ENCODE measurements at regions not wholly inside any gene's neighbourhood (a gene's known extent, or its start where the extent isn't known, plus 50 kb on each side); places are given as distances from the start of the nearest gene placed in this dataset.

DNA sequence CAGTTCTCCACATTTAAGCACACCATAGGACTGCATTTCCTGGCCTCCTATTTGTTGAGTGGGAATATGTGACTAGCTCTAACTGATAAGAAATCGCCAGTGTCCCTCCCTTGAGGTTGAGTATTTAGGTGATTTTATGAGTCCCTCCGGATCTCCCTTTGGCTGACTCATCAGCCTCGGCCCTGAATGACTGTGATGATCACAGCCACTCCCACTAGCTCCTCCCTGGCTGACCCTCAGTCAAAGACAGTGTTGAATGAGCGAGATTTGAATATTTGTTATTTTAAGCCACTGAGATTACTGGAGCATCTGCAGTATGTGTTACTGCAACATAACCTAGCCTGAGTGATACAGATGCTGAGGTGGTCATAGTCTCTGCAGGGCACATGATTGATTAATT is 515.3 kb downstream of the EPHB1 start:
- no peak for DNase-seq

DNA sequence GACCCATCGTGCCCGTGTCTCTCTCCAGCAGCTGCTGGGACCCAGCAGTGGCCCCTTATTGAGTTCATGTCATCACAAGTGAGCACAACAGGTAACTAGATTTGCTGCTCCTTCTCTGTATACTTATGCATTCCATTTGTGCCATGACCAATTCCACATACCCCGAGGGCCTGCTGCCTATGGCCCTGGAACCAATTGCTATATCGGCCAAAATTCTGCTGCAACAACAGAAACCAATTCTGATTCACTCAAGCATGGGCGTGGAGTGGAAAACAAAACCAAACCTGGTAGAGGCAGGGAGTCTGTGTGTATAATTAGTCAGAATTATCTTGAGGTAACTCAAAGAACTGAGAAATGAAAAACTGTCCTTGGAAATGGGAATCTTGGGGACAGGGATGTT is 516.6 kb downstream of the EPHB1 start:
- DNase-seq, result peak; percentile 92

DNA sequence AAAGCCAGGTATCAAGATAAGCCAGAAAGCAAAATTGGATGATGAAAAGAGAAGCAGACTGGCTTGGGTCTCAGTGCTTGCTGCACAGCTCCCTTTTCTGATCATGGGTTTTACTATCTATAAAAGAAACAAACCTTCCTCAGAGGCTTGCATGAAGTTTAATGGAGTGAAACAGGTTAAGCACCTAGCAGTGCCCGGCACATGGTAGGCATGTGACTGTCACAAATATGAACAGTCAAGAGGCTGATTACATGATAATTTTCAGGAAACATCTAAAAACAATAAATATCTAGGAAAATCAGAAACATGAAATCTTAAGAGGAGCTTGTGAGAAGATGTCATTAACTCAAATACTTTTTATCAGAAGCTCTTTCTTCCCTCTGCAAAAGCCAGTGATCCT is 519.2 kb downstream of the EPHB1 start:
- peak; percentile 75 for DNase-seq

DNA sequence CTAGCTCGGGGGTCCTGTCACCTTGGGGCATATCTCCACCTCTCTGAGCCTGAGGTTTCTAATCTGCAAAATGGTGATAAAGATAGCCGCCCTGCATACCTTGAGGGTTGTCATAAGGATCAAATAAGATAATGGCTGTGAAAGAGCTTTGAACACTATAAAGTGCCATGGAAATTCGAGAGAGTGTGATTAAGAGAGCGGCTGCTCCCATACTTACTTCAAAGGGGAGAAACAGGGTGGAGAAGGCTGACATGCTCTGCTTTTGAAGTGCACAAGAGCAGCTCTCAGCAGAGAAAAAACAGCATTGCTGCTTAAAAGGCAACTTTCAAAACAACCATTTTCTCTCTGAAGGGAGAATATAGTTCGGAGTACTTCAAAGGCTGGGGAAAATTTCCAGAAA is 529.2 kb downstream of the EPHB1 start:
- peak; percentile 21 for DNase-seq

DNA sequence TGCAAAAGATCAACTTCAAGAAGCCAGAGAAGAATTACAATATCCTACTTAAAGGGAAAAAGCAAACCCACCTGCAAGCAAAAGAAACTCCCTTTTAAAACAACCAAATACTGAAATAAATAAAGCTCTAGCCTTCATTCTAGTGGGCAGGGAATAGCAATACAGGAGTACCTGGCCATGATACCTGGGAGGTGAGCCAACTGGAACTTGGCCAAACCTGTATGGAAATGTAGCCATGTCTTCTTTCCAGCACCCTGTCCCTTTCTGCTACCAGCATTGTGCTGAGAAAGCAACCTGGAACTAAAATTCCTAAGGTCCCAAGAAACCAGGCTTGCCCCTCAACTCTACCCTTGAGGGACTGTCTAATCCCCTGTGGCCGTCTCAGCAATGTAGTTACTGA is 530.0 kb downstream of the EPHB1 start:
- peak; percentile 92 for DNase-seq

DNA sequence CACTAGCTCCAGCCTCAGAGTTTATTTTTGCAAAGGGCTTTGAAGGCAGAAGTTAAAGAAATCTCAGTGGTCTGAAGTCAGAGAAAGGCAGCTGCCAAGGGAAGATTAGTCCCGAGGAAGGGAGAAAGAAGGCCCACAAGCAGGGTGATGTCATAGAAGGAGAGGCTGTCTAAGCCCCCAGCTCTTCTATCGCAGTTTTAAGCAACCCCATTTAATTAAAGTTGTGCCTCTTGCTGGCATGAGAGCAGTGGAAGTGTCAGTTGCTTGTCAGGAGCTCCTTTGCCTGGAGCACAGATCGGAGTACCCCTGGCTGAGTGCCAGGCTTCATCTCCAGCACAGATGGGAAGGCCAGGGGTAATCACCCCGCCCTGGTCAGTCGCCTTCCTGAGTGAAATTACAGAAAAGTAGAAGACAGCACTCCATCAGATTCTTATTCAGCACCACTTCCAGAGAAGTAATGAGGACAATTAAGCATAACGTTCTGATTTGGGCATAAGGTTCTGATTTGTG is 530.7 kb downstream of the EPHB1 start:
- DNase-seq, result peak; percentile 57

DNA sequence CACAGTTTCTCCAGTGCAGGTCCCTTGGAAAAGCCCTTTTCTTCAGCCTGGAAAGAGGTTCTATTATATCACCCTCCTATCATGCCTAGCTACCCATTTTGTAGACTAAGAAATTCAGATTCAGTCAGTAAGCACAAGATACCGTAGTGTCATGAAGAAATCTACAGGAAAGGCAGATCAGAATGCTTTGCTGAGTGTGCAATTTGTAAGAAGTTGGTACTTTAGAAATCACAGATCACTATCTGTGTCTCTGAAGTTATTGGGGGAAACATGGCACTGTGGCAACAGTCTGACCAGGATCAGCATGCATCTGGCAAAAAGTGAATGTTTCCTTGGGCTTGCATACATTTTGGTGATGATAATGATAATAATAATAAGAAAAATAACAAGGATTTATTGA is 531.8 kb downstream of the EPHB1 start:
- DNase-seq, result no peak

DNA sequence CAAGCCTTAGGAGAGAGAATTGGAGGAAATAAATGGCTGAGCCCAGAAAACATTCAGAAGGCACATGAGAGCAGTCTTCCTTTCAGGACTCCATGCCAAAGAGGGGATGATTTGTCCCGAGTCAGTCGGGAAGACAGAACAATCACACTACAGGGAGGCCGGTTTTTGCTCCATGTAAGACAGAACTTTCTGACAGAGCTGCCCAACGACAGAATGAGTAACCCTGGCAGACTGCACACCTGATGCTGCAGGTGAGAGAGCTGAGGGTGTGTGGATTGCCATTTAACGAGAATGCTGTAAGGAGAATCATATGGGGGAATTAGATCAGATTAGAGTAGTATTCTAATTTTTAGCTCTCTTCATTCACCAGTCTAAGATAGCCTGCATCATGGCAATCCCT is 533.0 kb downstream of the EPHB1 start:
- DNase-seq, result no peak

DNA sequence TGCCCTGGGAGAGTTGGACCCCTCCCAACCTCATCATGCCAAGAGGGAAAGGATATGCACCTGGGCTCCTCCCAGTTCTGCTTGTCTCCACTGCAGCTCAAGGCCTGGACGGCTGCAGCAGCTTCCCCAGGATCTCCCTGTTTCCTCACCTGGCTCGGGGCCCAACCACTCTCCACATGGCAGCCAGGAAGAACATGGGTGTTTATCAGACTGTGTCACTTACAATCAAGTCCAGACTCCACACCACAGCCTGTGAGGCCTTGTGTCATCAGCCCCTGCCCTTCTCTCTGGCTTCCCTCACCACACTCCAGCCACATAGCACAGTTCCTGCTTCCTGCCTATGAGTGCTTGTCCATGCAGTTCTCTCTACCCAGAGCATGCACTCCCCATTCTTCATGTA is 534.4 kb downstream of the EPHB1 start:
- peak; percentile 74 for DNase-seq

DNA sequence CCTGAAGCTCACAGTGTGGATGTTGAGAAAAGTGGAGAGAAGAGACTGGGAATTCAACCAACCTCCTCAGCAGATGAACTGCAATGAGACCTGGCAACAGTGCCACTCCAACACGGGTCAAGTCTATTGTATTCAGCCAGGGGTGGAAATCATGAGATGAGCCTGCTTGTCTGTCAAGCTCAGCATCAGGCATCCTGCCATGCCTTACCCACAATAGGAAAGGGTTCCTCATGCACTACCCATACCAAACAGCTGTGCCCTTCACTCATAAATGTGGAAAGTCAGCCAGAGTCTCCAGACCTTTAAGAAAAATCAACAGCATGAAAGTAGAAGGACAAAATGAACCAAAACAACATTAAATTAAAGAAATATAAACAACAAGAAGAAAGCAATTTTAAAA is 542.1 kb downstream of the EPHB1 start:
- DNase-seq, result no peak

DNA sequence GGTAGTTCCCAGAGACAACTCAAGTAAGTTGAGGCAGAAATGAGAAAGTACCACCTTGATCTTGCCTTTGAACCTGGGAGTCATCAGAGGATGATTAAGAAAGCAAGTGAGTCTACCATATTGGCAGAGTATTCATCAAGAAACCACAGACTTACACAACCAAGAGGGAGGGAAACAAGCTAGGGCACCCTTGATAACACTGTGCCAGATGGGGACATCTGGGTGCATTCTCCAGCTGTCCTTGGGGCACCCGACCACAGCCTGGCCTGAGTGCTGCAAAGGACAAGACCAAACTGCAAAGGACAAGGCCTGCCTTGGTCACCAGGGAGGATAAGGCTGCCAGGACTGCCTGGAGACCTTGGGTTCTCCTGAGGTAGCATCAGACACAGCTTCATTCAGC is 553.6 kb downstream of the EPHB1 start:
- no peak for DNase-seq

DNA sequence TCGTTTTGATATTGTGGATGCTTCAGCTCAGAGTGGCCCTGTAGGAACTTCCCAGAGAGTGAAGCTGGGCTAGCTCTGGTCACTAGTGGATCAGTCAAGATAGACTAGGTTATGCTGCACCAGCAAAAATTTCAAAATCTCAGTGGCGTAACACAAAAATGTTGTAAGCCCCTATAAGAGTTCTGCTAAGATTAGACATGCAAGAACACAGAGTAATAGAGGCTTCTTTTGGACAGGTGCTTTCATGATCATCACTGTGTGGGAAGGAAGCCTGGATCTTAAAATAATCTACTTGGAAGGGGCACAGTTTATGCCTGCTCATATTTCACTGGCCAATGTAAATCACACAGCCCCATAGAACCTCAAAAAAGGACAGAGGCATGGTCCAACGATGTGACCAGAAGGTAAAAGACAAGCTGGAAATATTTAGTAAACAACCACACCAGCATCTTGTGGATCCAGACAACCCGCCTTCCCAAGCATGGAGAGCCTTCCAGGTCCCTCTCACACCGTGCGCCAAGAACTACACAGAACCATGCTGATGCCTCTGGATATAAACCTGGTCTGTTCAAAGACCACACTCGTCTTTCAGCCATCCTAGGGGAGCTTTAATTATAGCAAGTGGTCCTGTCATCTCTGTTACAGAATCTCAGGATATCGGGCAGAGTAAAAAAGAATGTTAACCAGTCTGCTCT is 554.3 kb downstream of the EPHB1 start:
- no peak for DNase-seq

DNA sequence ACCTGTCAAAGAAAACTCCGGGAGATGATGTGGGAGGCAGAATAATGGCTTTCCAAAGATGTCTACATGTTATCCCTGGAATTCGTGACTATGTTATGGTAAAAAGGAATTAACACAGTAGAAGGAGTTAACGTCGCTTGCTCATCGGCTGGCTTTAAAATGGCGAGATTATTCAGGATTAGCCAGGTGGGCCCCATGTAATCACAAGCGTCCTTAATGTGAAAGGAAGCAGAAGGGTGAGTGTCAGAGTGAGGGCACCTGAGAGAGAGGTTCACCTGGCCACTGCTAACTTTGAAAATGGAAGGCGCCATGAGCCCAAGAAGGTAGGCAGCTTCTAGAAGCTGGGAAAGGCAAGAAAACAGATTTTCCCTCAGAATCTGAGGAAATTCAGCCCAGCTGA is 557.2 kb downstream of the EPHB1 start:
- DNase-seq, result no peak

DNA sequence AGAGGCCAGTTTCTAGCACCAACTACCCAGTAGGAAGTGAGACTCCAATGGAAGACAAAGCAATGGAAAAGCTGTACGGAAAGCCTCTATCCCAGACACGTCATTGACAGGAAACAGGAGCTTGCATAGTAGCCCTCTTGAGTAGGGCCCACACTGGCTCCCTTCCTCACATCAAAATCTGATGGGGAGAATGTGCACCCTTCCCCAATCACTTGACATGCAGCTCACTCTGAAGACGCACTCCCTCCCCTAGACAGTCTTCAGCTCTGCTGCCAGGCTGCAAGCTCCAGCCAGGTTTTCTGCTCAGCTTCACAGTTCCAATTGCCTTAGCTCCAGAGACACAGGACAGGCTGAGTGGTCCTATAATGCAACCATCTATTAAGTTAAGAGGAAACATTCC is 567.8 kb downstream of the EPHB1 start:
- no peak for DNase-seq

DNA sequence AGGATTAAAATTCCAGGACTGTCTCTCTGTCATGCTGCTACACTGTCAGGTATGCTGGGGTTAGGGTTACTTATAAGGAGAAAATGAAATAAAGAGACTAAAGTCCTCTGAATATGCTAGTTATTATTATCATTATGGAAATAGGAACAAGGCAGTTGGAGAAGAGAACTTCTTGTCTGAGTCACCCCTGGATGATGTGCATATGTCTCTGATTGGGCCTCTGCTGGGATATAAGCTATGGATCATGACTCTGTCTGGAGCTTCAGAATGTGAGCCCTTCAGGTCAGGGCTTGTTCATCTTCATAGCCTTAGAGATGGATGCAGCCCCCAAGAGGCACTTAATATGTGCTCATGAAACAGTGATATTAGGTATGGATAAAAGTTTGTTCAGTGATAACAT is 569.6 kb downstream of the EPHB1 start:
- no peak for DNase-seq

DNA sequence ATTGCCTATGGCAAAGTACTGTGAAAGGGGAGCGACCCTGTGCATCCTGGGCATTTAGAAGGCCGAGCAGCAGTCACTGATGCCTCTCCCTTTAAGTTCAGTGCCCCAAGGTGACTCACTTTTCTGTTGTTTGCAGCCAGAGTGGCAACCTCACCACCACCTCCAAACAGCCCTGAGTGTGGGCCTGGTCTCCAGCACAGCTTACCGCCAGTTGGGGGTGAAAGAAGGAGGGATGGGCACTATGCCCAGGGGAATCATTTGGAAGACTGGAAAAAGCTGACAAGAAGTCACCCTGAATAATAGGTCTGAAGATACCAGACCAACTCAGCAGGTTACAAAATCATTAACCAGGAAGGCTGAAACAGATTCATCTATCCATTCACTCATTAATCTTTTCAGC is 571.8 kb downstream of the EPHB1 start:
- DNase-seq, result no peak

DNA sequence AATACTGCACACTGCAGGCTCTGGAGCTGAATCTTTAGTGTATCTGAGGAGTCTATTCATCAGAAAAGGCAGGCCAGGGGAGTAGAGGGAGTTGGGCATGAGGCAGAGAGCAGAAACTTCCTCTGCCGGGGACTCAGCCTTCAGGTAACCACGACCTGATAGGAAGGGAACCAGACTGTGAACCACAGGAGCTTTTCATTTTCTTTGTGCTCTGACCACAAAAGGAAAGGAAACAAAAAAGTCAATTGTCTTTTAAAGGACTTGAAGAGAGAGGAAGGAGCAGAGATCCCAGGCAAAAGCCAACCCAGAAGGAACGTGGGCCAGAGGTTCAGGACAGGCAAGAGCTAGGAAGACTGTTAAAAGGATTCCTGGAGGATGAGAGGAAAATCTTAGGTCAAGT is 573.3 kb downstream of the EPHB1 start:
- DNase-seq, result no peak

DNA sequence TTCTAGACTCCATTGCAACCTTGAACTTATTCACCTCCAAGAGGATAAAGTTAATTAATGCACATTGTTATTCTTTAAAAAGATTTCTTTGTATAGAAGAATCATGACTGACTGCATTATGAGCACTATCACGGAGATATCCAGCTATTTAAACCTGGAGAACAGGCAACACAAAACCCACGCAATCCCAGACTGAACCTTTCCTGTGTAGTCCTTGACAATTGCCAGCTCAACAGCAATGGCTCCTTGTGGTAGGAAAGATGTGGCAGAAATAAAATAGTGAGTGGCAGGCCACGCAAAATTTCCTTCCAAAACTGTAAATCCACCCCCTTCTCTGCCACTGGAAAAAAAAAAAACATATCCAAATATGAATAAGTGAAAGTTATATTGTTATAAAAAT is 573.7 kb downstream of the EPHB1 start:
- no peak for DNase-seq

DNA sequence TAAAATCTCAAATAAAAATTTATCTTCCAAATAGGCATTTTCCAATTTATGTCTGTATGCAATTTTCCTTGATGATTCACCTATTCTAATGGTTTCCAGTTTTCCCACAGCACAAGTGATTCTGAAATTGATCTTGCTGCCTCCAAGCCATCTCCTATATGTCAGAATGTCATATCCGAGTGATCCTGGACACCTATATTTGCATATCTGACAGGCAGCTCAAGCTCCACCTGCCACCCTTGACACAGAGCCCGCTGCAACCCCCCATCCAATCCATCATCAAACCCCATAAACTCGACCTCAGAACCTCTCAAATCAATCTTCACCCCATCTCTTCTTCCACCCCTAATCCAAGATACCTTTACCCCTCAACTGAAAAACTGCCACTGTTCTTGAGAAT is 579.5 kb downstream of the EPHB1 start:
- no peak for DNase-seq

DNA sequence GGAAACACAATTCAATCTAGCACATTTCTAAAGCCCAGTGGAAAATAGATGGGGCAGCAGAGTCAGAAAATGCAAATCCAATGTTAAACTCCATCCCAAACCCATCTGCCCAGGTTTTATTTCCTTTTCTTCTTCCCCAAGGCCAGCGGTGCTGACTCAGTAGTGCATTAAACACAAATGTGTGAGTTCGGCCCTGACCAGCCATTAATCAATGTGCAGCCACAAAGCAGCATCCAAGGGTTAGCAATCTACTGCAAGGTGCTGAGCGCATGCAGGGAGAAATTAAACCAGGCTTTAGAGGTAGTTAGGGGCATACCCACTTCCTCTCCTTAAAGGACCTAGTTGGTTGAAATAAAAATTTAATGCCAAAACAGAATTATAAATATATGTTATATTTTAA is 583.3 kb upstream of the PPP2R3A start:
- no peak for DNase-seq

DNA sequence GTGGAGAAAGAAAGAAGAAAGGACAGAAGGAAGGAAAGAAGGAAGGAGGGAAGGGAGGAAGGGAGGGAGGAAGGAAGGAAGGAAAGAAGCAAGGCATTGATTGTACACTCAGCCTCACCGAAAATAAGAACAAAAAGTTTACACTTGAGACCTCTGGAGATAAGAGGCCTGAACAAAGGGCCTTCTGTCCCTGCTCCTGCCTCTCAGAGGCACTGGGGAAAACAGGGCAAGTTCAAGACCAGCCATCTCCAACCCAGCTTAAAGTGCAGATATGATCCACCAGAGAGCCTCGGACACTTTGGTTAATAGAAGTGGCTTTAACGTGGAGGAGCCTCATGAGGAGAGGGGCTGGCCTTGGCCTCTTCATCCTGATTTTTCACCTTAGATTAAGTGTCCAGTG is 582.9 kb upstream of the PPP2R3A start:
- no peak for DNase-seq

DNA sequence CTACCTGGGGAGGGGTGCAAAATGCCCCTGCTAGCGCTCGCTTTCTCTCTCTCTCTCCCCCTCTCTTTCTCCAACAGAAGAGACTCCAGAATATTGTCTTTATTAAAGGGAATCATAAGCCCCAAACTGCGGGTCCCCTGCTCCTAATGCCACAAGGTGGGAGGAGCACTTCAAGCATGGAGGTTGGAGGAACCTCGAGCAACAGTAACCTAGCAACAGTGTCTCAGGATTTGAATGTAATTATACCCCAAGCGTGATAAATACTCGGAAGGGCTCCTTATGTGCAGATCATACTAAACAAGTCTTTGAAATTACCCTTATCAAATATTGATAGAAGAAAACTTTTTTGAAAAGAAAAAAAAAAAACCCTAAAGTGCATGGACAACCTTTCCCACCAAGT is 582.2 kb upstream of the PPP2R3A start:
- peak; percentile 63 for DNase-seq

DNA sequence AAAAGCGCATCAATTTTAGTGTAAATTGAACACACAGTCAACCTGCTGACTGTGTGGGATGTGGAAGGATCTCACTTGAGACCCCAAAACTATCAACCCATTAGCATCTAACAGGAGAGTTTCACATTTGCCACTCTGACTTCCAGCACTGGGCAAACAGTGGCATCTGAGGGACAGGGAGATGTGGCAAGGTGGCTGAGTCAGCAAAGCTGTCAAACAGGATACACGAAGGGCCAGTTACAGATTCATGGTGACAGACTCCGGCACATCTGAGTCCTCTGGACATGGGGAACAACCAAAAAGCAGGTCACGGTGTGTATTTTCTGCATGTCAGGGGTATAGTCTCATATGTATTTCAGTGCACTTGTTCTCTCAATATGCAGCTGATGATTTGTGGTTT is 573.4 kb upstream of the PPP2R3A start:
- no peak for DNase-seq

DNA sequence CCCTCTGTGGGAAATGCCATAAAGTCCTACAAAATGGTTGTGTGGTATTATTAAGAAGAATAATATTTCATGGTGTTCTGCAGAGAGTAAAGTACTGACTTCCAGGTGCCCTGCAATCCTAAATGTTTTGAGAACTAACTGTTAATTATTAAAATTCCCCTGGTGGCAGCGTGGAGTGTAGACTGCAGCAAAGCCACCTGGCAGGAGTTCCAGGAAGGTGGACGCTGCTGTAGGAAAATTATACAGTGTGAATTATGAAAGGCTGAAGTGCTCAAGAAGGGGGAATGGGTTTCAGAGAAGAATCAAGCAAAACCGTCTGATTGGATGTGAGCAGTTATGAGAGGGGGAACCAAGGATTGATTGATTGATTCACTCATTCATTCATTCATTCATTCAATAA is 572.4 kb upstream of the PPP2R3A start:
- DNase-seq, result no peak

DNA sequence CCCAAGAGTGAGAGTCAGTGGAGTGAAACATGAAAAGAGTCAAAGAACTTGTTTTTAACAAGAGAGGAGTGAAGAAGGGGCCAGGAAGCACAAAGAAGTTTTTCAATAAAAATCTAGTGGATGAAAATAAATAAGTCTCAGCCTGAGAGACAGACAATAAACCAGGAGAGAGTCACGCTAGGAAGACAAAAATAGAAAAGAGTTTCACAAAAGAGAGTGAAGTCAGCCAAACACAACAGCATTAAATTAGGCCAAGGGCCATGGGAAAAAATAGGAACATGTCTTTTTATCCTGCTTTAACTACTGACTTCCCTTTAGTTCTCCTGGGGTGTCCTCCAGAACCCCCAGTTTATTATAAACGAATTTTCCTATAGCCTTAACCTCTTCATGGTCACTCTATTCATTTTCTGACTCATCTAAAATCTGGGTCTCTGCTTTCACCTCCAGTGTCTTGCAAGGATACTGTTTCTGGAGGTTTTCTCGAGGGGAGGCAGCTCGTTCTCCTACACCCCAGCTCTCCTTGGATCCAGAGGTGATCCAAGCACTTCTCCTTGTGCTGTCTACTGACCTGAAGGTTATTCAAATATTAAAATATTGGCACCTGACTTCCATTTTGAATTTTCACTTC is 571.5 kb upstream of the PPP2R3A start:
- no peak for DNase-seq
